B cell (primary cell): ENCODE measurements at regions not wholly inside any gene's neighbourhood (a gene's known extent, or its start where the extent isn't known, plus 50 kb on each side); places are given as distances from the start of the nearest gene placed in this dataset.

ENCODE experiments used
- ATAC-seq: fragments of 200-7000 bp; cut with Tn5 transposase; one replicate; pipeline ENCODE4 v1.10.0; 2021; ENCODE audit warnings: low read depth, mild to moderate bottlenecking, moderate number of reproducible peaks, moderate library complexity
- CTCF ChIA-PET: fragments of 350-600 bp; sonication (Branson Sonifier 250); formaldehyde crosslinking; loops from one replicate; lab custom pipeline; 2021; ENCODE audit warnings: antibody characterized with exemption, inconsistent platforms; lab: Charles Lee
- POLR2A ChIA-PET: fragments of 350-600 bp; sonication (Branson Sonifier 250); formaldehyde crosslinking; loops from one replicate; lab custom pipeline; 2021; ENCODE audit warnings: antibody characterized with exemption; lab: Charles Lee
- DNase-seq: peaks from one replicate; pipeline ENCODE4 v3.0.0; 2013
- H2AFZ ChIP-seq: 2 replicates; pipeline ENCODE4 v1.6.1; 2012; ENCODE audit warnings: mild to moderate bottlenecking, low read depth, low read length; ENCODE audit not compliant: insufficient read depth, poor library complexity, severe bottlenecking
- H3K27ac ChIP-seq, 2 donors: 1 replicate in 1 of 2; 2 replicates in 1 of 2; pipeline ENCODE4 v1.5.1; 2012 to 2013; ENCODE audit warnings: low read length in 2 of 2, mild to moderate bottlenecking in 2 of 2, moderate library complexity in 1 of 2
- H3K27me3 ChIP-seq, 4 experiments: fragments of 200-600 bp in 1 of 4; sonication (generic) in 1 of 4; replicated peaks in 1 of 4; 1 replicate in 2 of 4; 2 replicates in 2 of 4; pipeline versions ENCODE4 v1.6.1 to v1.7.0; 2013 to 2016; ENCODE audit warnings: low read length in 3 of 4, mild to moderate bottlenecking in 2 of 4, mixed read lengths in 1 of 4, moderate library complexity in 1 of 4; ENCODE audit not compliant: insufficient read depth in 4 of 4, control insufficient read depth in 3 of 4; ENCODE audit errors: control extremely low read depth in 1 of 4
- H3K36me3 ChIP-seq, 2 experiments: replicated peaks in 1 of 2; 1 replicate in 1 of 2; 2 replicates in 1 of 2; pipeline versions ENCODE4 v1.6.1 to v1.7.1; 2013; ENCODE audit warnings: low read length in 1 of 2; ENCODE audit not compliant: insufficient read depth in 2 of 2, control insufficient read depth in 1 of 2; ENCODE audit errors: control extremely low read depth in 1 of 2, extremely low read depth in 1 of 2
- H3K4me1 ChIP-seq, 2 donors: fragments of 200-600 bp in 1 of 2; sonication (generic) in 1 of 2; 1 replicate in 1 of 2; 2 replicates in 1 of 2; pipeline versions ENCODE4 v1.5.1 to v1.6.1; 2013 to 2017; ENCODE audit warnings: low read length in 2 of 2; ENCODE audit not compliant: control insufficient read depth in 2 of 2, insufficient read depth in 2 of 2
- H3K4me2 ChIP-seq: replicated peaks from 2 replicates; pipeline ENCODE3; 2012; ENCODE audit warnings: mild to moderate bottlenecking, low read depth, low read length; ENCODE audit not compliant: poor library complexity, severe bottlenecking
- H3K4me3 ChIP-seq, 5 experiments: fragments of 200-600 bp in 1 of 5; sonication (generic) in 1 of 5; 1 replicate in 3 of 5; 2 replicates in 2 of 5; pipeline versions ENCODE4 v1.5.1 to v1.7.0; 2011 to 2016; ENCODE audit warnings: low read length in 4 of 5, mild to moderate bottlenecking in 4 of 5, low read depth in 2 of 5, control low read depth in 1 of 5, moderate library complexity in 1 of 5; ENCODE audit not compliant: insufficient read depth in 1 of 5; ENCODE audit errors: control extremely low read depth in 1 of 5, extremely low read depth in 1 of 5
- H3K79me2 ChIP-seq: fragments of 200-600 bp; sonication (generic); one replicate; pipeline ENCODE4 v1.6.0; 2016; ENCODE audit warnings: low read length; ENCODE audit not compliant: control insufficient read depth, insufficient read depth
- H3K9ac ChIP-seq: fragments of 200-600 bp; sonication (generic); 2 replicates; pipeline ENCODE4 v1.6.1; 2017; ENCODE audit warnings: mild to moderate bottlenecking, low read length, moderate library complexity
- H3K9me3 ChIP-seq, 3 donors: one replicate each; pipeline versions ENCODE4 v1.6.1 to v1.7.1; 2013; ENCODE audit warnings: low read length in 2 of 3; ENCODE audit not compliant: control insufficient read depth in 2 of 3, insufficient read depth in 1 of 3; ENCODE audit errors: control extremely low read depth in 1 of 3
- H4K20me1 ChIP-seq: 2 replicates; pipeline ENCODE4 v1.6.0; 2012; ENCODE audit warnings: mild to moderate bottlenecking, low read length; ENCODE audit not compliant: insufficient read depth, control insufficient read depth, poor library complexity, severe bottlenecking
- H3K27ac Mint-ChIP-seq: one replicate; pipeline ENCODE4 v1.8.0; 2021; ENCODE audit warnings: mixed read lengths
- H3K27me3 Mint-ChIP-seq: one replicate; pipeline ENCODE4 v1.8.0; 2021; ENCODE audit warnings: mixed read lengths
- H3K4me1 Mint-ChIP-seq: one replicate; pipeline ENCODE4 v1.8.0; 2021; ENCODE audit warnings: mixed read lengths
- H3K4me3 Mint-ChIP-seq: one replicate; pipeline ENCODE4 v1.8.0; 2021; ENCODE audit warnings: mixed read lengths
- H3K9me3 Mint-ChIP-seq: one replicate; pipeline ENCODE4 v1.8.0; 2022; ENCODE audit warnings: mixed read lengths; ENCODE audit not compliant: insufficient read depth
- EZH2 ChIP-seq: IDR thresholded peaks from 2 replicates; pipeline ENCODE4 v1.6.1; 2012; ENCODE audit warnings: borderline replicate concordance, low read depth, mild to moderate bottlenecking, moderate library complexity, low read length; ENCODE audit not compliant: insufficient read depth, poor library complexity, severe bottlenecking
- WGBS: methylation state at CpG from one replicate; pipeline ENCODE4 v1.1.5; 2013; ENCODE audit warnings: missing lambda C conversion rate; ENCODE audit not compliant: insufficient coverage; 5-methylcytosine and 5-hydroxymethylcytosine counted together
- intact Hi-C: fragments of 100-400 bp; cut with micrococcal nuclease; formaldehyde crosslinking; loops from one replicate; pipeline ENCODE4 v1.10.0; 2022
- TF ChIP-seq, protein P1 (sequence below): fragments of 200-600 bp; IDR thresholded peaks from one replicate; pipeline ENCODE4 v1.8.0; 2022; ENCODE audit warnings: antibody characterized with exemption, mild to moderate bottlenecking

DNA sequence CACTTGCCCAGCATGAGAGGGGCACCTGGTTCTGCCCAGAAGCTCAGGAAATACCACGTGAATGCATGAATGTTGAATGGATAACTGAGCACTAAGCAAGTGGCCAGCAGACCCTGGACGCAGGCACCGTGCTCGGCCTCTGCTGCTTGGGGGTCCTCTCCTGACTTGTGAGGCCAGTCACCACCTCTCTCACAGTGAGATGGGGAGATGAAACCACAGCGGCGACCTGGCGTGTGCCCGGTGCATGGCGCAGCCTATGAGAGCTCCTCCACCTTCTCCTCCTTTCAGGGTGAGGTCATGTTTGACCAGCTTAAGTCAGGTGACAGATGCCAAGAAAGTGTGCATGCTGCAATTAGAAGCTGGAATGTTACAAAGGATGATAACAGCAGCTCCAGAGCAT, 75.5 kb downstream of the HMX1 start:
- Mint-ChIP-seq H3K27ac (no peak overlapping the region), H3K9me3 (no peaks in the 10 kb centered on the region), H3K27me3 (no peaks in the 10 kb centered on the region), H3K4me1 (no peaks in the 10 kb centered on the region), H3K4me3 (no peak overlapping the region)
- no peak overlapping the region for H2AFZ ChIP-seq
- no peak overlapping the region for H3K27ac ChIP-seq
- H3K79me2 ChIP-seq = no peaks in the 10 kb centered on the region
- POLR2A ChIA-PET = no interaction called here
- 95% methylated on average over 3 of the region's 9 CpGs for WGBS
- H3K4me2 ChIP-seq = no peak overlapping the region
- H3K4me1 ChIP-seq = no peaks in the 10 kb centered on the region
- ATAC-seq = no peak
- no peaks in the 10 kb centered on the region for H3K36me3 ChIP-seq
- no peak overlapping the region for H3K9ac ChIP-seq
- no peak overlapping the region for H3K4me3 ChIP-seq
- DNase-seq = no peak
- intact Hi-C loops = no loop called here
- CTCF ChIA-PET = no interaction called here
- TF ChIP-seq, protein P1, sequence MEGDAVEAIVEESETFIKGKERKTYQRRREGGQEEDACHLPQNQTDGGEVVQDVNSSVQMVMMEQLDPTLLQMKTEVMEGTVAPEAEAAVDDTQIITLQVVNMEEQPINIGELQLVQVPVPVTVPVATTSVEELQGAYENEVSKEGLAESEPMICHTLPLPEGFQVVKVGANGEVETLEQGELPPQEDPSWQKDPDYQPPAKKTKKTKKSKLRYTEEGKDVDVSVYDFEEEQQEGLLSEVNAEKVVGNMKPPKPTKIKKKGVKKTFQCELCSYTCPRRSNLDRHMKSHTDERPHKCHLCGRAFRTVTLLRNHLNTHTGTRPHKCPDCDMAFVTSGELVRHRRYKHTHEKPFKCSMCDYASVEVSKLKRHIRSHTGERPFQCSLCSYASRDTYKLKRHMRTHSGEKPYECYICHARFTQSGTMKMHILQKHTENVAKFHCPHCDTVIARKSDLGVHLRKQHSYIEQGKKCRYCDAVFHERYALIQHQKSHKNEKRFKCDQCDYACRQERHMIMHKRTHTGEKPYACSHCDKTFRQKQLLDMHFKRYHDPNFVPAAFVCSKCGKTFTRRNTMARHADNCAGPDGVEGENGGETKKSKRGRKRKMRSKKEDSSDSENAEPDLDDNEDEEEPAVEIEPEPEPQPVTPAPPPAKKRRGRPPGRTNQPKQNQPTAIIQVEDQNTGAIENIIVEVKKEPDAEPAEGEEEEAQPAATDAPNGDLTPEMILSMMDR = no peak
- no peak for TF ChIP-seq EZH2
- peaks cover 0 to 11% (median 0%) of the 10 kb centered on the region in 3 donors for H3K9me3 ChIP-seq
- no peaks in the 10 kb centered on the region for H4K20me1 ChIP-seq
- no peaks in the 10 kb centered on the region for H3K27me3 ChIP-seq

DNA sequence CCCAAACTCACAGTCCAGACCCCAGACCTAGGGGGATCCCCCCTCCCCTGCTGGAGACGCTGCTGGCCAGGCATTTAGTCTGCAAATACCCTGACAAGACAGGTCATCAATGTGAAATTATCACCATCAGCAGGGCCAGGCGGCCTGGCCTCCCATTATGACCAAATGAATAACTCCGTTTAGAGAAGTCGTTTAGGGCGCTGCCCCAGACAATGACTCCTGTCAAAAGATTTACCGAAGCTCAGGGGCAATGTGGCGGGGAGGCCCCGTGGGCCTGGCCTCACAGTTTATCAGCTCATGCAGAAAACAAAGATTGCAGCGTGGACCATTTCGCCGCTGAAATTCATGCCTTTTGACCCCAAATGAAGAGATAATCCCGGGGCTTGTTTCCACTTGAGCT, 76.5 kb downstream of the HMX1 start:
- Histone ChIP-seq H3K9ac (no peak overlapping the region), H3K27ac (no peak overlapping the region), H3K79me2 (no peaks in the 10 kb centered on the region), H3K9me3 (peaks cover 0 to 11% (median 0%) of the 10 kb centered on the region in 3 donors), H4K20me1 (no peaks in the 10 kb centered on the region), H3K27me3 (no peaks in the 10 kb centered on the region), H2AFZ (no peak overlapping the region), H3K4me3 (no peak overlapping the region), H3K4me2 (no peak overlapping the region), H3K36me3 (no peaks in the 10 kb centered on the region), H3K4me1 (no peaks in the 10 kb centered on the region)
- ChIA-PET POLR2A (no interaction called here), CTCF (no interaction called here)
- intact Hi-C loops = no loop called here
- no peak for DNase-seq
- H3K27me3 Mint-ChIP-seq = no peaks in the 10 kb centered on the region
- no peak for TF ChIP-seq EZH2
- TF ChIP-seq, protein P1 = no peak
- H3K27ac Mint-ChIP-seq = no peak overlapping the region
- H3K4me1 Mint-ChIP-seq = no peaks in the 10 kb centered on the region
- no peak overlapping the region for H3K4me3 Mint-ChIP-seq
- no peaks in the 10 kb centered on the region for H3K9me3 Mint-ChIP-seq
- no peak for ATAC-seq
- 95% methylated on average over 12 of the region's 12 CpGs for WGBS
